OCI-LY1 (cell line): ENCODE measurements at regions not wholly inside any gene's neighbourhood (a gene's known extent, or its start where the extent isn't known, plus 50 kb on each side); places are given as distances from the start of the nearest gene placed in this dataset.

Source experiments
- H2AFZ ChIP-seq: fragments of 200-600 bp; sonication (generic), shearing (Covaris generic); 2 replicates; pipeline ENCODE4 v1.6.0; 2014; ENCODE audit warnings: antibody characterized with exemption, mild to moderate bottlenecking, low read length
- H3F3A ChIP-seq: fragments of 200-600 bp; sonication (generic), shearing (Covaris generic); 2 replicates; pipeline ENCODE4 v1.6.0; 2014; ENCODE audit warnings: mild to moderate bottlenecking, antibody characterized with exemption, low read length, moderate library complexity; ENCODE audit not compliant: insufficient read depth
- H3K27ac ChIP-seq: fragments of 200-600 bp; sonication (generic); 2 replicates; pipeline ENCODE4 v1.5.1; 2014; ENCODE audit warnings: low read length, mixed run types, mild to moderate bottlenecking, low read depth; ENCODE audit not compliant: poor library complexity, severe bottlenecking
- H3K27me3 ChIP-seq: fragments of 200-600 bp; sonication (generic); 2 replicates; pipeline ENCODE4 v1.6.0; 2014; ENCODE audit warnings: antibody characterized with exemption, mild to moderate bottlenecking, low read length, moderate library complexity; ENCODE audit not compliant: insufficient read depth
- H3K36me3 ChIP-seq: fragments of 200-600 bp; sonication (generic); 2 replicates; pipeline ENCODE4 v1.6.1; 2014; ENCODE audit warnings: mild to moderate bottlenecking, antibody characterized with exemption, low read length, moderate library complexity, mixed read lengths; ENCODE audit not compliant: insufficient read depth
- H3K4me1 ChIP-seq: fragments of 200-600 bp; sonication (generic); 2 replicates; pipeline ENCODE4 v1.5.1; 2014; ENCODE audit warnings: mild to moderate bottlenecking, low read length, moderate library complexity; ENCODE audit not compliant: insufficient read depth, severe bottlenecking
- H3K4me2 ChIP-seq: fragments of 200-600 bp; sonication (generic), shearing (Covaris generic); 2 replicates; pipeline ENCODE4 v1.6.1; 2014; ENCODE audit warnings: low read length
- H3K4me3 ChIP-seq: fragments of 200-600 bp; sonication (generic); 2 replicates; pipeline ENCODE4 v1.5.1; 2014; ENCODE audit warnings: low read length, low read depth, mild to moderate bottlenecking, mixed read lengths; ENCODE audit not compliant: poor library complexity, severe bottlenecking
- H3K79me2 ChIP-seq: fragments of 200-600 bp; shearing (Covaris generic); 2 replicates; pipeline ENCODE4 v1.6.1; 2016; ENCODE audit warnings: mixed run types, low read length, mixed read lengths; ENCODE audit not compliant: insufficient read depth
- H3K9ac ChIP-seq: fragments of 200-600 bp; sonication (generic), shearing (Covaris generic); 2 replicates; pipeline ENCODE4 v1.6.1; 2014; ENCODE audit warnings: mild to moderate bottlenecking, low read length, mixed read lengths
- H3K9me2 ChIP-seq: fragments of 200-600 bp; sonication (generic), shearing (Covaris generic); 2 replicates; pipeline ENCODE4 v1.6.1; 2014; ENCODE audit warnings: low read depth, mild to moderate bottlenecking, low read length, mixed read lengths
- H3K9me3 ChIP-seq: fragments of 200-600 bp; shearing (Covaris generic); 2 replicates; pipeline ENCODE4 v1.6.1; 2014; ENCODE audit warnings: low read length, mixed read lengths
- H4K20me1 ChIP-seq: fragments of 200-600 bp; sonication (generic), shearing (Covaris generic); 2 replicates; pipeline ENCODE4 v1.6.0; 2016; ENCODE audit warnings: mild to moderate bottlenecking, low read length; ENCODE audit not compliant: insufficient read depth
- CTCF ChIP-seq: fragments of 200-600 bp; sonication (generic), shearing (Covaris generic); IDR thresholded peaks from 2 replicates; pipeline ENCODE4 v1.5.1; 2017; ENCODE audit warnings: mild to moderate bottlenecking, antibody characterized with exemption, low read length, moderate library complexity, mixed read lengths
- EZH2 ChIP-seq: fragments of 200-600 bp; sonication (generic), shearing (Covaris generic); IDR thresholded peaks from 2 replicates; pipeline ENCODE4 v1.8.0; 2017; ENCODE audit warnings: borderline replicate concordance, mixed run types, mild to moderate bottlenecking, antibody characterized with exemption, low read length, moderate library complexity, mixed read lengths

GRCh38 chr11:127632546-127632945 is 632.0 kb upstream of the KIRREL3 start:
- no peak overlapping the region for H3K9ac ChIP-seq
- no peak overlapping the region for H3K27ac ChIP-seq
- no peaks in the 10 kb centered on the region for H3K36me3 ChIP-seq

GRCh38 chr11:127631974-127632373 is 631.4 kb upstream of the KIRREL3 start:
- H3K4me2 ChIP-seq = no peak overlapping the region
- H3K79me2 ChIP-seq = no peaks in the 10 kb centered on the region
- H3K4me1 ChIP-seq = no peaks in the 10 kb centered on the region
- no peaks in the 10 kb centered on the region for H3K9me2 ChIP-seq
- H4K20me1 ChIP-seq = no peaks in the 10 kb centered on the region
- no peak overlapping the region for H3K9ac ChIP-seq
- H3F3A ChIP-seq = no peaks in the 10 kb centered on the region
- no peaks in the 10 kb centered on the region for H3K36me3 ChIP-seq
- H3K27me3 ChIP-seq = no peaks in the 10 kb centered on the region
- H3K4me3 ChIP-seq = no peak overlapping the region
- H3K27ac ChIP-seq = no peak overlapping the region
- no peak overlapping the region for H2AFZ ChIP-seq
- TF ChIP-seq CTCF (no peak), EZH2 (no peak)
- no peaks in the 10 kb centered on the region for H3K9me3 ChIP-seq

More at GRCh38 chr11:127632546-127632945, 632.0 kb upstream of the KIRREL3 start:
- Histone ChIP-seq H3F3A (no peaks in the 10 kb centered on the region), H3K27me3 (no peaks in the 10 kb centered on the region), H3K9me3 (no peaks in the 10 kb centered on the region), H4K20me1 (no peaks in the 10 kb centered on the region), H2AFZ (no peak overlapping the region), H3K4me1 (no peaks in the 10 kb centered on the region), H3K4me3 (no peak overlapping the region), H3K4me2 (no peak overlapping the region), H3K79me2 (no peaks in the 10 kb centered on the region), H3K9me2 (no peaks in the 10 kb centered on the region)
- TF ChIP-seq CTCF = no peak
- no peak for TF ChIP-seq EZH2

- no peak overlapping the region for H3K4me3 ChIP-seq
- no peaks in the 10 kb centered on the region for H3K9me3 ChIP-seq
- H3K9ac ChIP-seq = no peak overlapping the region
- H3K79me2 ChIP-seq = no peaks in the 10 kb centered on the region
- no peaks in the 10 kb centered on the region for H3F3A ChIP-seq
- H3K27ac ChIP-seq = no peak overlapping the region
- H4K20me1 ChIP-seq = no peaks in the 10 kb centered on the region
- H2AFZ ChIP-seq = no peak overlapping the region
- TF ChIP-seq EZH2 (no peak), CTCF (no peak)
- no peaks in the 10 kb centered on the region for H3K4me1 ChIP-seq
- H3K9me2 ChIP-seq = no peaks in the 10 kb centered on the region
- no peak overlapping the region for H3K4me2 ChIP-seq
- H3K27me3 ChIP-seq = no peaks in the 10 kb centered on the region
- no peaks in the 10 kb centered on the region for H3K36me3 ChIP-seq
Measured at GRCh38 chr11:127629200-127629599, 628.6 kb upstream of the KIRREL3 start.
